C4-2B (cell line): ENCODE measurements at regions not wholly inside any gene's neighbourhood (a gene's known extent, or its start where the extent isn't known, plus 50 kb on each side); places are given as distances from the start of the nearest gene placed in this dataset.

ENCODE experiments used
- ZFX ChIP-seq: fragments of 450-650 bp; IDR thresholded peaks from 2 replicates; pipeline ENCODE4 v1.6.1; 2017
- TF ChIP-seq, protein P1 (sequence below): fragments of 450-650 bp; conservative IDR thresholded peaks from 2 replicates; pipeline ENCODE4 v1.5.1; 2017; ENCODE audit warnings: mild to moderate bottlenecking

DNA sequence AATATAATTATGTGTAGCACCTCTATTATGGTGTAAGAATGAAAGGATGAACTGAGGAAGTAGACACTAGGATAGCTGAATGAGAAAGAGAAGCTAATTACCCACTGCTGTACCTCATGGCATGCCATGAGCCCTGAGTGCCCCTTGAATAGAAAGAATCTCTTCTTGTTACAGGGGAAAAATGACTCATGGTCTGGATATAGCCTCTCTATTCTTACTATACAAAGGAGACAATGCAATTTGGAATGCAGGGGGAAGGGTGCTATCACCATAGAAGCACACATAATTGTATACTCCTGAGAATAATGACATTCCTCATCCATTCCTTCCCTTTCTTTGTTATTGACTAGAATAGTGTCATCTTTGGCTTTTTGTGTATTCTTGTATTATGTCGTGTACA, 385.2 kb downstream of the CDH7 start:
- TF ChIP-seq, protein P1, sequence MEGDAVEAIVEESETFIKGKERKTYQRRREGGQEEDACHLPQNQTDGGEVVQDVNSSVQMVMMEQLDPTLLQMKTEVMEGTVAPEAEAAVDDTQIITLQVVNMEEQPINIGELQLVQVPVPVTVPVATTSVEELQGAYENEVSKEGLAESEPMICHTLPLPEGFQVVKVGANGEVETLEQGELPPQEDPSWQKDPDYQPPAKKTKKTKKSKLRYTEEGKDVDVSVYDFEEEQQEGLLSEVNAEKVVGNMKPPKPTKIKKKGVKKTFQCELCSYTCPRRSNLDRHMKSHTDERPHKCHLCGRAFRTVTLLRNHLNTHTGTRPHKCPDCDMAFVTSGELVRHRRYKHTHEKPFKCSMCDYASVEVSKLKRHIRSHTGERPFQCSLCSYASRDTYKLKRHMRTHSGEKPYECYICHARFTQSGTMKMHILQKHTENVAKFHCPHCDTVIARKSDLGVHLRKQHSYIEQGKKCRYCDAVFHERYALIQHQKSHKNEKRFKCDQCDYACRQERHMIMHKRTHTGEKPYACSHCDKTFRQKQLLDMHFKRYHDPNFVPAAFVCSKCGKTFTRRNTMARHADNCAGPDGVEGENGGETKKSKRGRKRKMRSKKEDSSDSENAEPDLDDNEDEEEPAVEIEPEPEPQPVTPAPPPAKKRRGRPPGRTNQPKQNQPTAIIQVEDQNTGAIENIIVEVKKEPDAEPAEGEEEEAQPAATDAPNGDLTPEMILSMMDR = no peak
- no peak for TF ChIP-seq ZFX
